GM20000 (cell line): ENCODE measurements at regions not wholly inside any gene's neighbourhood (a gene's known extent, or its start where the extent isn't known, plus 50 kb on each side); places are given as distances from the start of the nearest gene placed in this dataset.
"Not testable (repeated sequence)": the region's sequence is repeated elsewhere in the genome, so short reads cannot be mapped to it uniquely, and the experiment has no call there.

Source experiments
- DNase-seq: peaks from one replicate; pipeline ENCODE4 v3.0.0; 2012; ENCODE audit warnings: low spot score
- TF ChIP-seq, protein P1 (sequence below): IDR thresholded peaks from 2 replicates; pipeline ENCODE4 v1.5.1; 2012; ENCODE audit warnings: mild to moderate bottlenecking, control low read depth; ENCODE audit errors: extremely low read depth, missing control alignments

DNA sequence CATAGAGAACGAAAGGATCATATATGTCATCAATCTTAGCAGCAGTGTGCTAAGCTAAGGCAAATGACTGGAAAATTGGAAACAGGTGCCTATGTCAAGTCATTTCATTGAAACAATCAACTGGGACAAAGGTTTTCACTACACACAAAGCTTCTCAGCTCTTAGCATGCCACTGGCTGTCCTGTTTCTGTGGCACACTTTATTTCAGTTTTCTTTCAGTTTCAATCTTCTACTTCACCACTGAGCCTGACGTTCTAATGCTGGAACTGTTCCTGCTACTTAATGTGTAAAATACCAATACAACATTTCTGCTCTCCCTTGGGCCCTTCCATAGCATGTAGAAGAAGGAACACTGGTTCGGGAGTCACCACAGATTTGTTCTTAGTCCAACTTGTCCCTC is 378.3 kb upstream of the FMR1 start:
- DNase-seq, result no peak
- TF ChIP-seq, protein P1, sequence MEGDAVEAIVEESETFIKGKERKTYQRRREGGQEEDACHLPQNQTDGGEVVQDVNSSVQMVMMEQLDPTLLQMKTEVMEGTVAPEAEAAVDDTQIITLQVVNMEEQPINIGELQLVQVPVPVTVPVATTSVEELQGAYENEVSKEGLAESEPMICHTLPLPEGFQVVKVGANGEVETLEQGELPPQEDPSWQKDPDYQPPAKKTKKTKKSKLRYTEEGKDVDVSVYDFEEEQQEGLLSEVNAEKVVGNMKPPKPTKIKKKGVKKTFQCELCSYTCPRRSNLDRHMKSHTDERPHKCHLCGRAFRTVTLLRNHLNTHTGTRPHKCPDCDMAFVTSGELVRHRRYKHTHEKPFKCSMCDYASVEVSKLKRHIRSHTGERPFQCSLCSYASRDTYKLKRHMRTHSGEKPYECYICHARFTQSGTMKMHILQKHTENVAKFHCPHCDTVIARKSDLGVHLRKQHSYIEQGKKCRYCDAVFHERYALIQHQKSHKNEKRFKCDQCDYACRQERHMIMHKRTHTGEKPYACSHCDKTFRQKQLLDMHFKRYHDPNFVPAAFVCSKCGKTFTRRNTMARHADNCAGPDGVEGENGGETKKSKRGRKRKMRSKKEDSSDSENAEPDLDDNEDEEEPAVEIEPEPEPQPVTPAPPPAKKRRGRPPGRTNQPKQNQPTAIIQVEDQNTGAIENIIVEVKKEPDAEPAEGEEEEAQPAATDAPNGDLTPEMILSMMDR, result no peak

DNA sequence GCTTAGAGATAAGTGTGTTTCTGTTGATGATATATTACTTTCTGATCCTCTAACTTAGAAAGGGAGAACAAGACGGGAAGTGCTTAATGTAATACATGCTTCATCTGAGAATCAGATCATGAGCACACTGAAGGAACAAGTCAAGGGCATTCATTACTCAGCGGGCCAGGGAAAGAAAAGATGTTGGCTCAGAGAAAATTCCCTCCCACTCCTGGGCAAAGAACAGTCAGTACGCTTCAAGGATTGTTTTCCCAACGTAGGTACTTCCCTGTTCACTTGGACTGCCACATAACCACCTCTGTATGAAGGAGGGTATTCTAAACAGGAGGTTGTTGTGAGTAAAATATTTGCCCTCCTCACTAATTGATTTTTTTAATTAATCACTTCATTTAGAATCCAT is 374.5 kb upstream of the FMR1 start:
- no peak for DNase-seq
- TF ChIP-seq, protein P1, result no peak

DNA sequence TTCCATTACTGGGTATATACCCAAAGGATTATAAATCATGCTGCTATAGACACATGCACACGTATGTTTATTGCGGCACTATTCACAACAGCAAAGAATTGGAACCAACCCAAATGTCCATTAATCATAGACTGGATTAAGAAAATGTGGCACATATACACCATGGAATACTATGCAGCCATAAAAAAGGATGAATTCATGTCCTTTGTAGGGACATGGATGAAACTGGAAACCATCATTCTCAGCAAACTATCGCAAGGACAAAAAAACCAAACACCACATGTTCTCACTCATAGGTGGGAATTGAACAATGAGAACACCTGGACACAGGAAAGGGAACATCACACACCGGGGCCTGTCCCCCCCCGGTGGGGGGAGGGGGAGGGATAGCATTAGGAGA is 363.7 kb upstream of the FMR1 start:
- not testable (repeated sequence) for DNase-seq

DNA sequence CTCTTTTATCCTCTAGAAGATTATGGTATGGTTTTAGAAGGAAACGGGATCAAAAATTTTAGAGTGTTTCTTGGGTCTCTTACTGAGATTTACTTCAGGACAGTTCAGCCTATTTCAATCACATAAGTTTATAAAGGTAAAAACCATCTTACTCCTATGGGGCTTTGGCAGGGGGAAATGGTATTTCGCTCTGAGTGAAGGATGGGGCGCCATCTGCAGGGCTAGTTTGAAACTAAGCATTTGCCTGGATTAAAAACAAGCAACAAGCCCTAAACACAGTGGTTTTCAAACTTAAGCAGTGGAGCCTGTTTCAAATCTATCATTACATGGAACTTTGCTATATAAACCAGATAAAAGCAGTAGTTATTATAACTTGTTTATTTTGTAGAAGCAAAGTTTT is 361.5 kb upstream of the FMR1 start:
- DNase-seq, result no peak

DNA sequence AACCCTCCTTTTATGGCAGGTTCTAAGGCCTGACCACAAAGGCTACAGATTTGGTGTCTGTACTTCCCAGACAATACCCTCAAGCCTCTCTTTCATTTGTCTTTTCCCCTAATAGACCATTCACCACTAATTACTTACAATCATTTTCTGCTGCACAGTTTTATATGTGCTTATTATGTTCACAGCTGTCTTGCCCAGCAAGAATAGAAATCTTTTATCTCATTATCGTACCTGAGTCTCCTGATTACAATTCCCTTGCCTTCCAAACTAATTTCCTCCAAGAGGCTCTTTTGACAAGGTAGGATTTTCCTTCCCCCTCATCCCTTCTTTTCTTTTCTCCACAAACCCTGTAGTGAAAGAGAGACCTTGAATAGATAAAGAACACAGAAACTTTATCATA is 352.5 kb upstream of the FMR1 start:
- TF ChIP-seq, protein P1, result no peak
- no peak for DNase-seq

More for the DNA sequence above, 361.5 kb upstream of the FMR1 start:
- TF ChIP-seq, protein P1, result no peak

DNA sequence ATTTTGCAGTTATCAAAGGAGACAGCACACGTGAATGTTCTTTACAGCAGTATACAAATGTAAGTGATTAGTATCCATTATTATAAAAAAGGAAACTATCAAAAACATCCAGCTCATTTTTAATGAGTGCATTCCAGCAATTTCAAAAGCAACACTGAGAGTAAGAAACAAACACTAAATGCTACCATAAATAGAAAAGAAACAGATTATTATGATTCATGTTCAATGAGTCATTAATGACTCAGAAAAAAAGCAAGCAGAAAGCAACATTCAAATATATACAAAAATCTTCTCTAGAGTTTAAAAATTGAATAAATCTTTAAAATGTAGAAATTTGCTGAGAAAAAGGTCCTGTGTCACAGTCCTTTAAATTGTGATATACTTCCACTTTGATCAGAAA is 346.5 kb upstream of the FMR1 start:
- TF ChIP-seq, protein P1, result no peak
- no peak for DNase-seq

DNA sequence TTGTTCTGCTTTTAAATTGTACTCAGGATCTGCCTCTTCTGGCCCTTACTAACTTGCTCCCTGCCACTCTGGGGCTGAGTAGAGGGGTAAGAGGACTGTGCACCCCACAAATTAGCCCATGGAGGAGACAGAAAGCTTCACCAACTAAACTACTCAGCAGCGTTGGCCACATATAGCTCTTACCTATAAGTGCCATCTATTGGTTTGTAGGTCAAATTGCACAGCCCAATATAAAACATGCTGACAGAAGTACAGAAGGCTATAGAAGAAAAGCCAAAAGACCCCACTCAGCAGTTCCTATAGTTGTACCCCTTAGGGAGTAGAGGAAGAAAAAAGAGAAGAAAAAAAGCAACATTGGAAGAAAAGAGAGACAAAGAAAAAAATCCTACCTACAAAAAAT is 341.2 kb upstream of the FMR1 start:
- no peak for DNase-seq
- TF ChIP-seq, protein P1, result no peak

DNA sequence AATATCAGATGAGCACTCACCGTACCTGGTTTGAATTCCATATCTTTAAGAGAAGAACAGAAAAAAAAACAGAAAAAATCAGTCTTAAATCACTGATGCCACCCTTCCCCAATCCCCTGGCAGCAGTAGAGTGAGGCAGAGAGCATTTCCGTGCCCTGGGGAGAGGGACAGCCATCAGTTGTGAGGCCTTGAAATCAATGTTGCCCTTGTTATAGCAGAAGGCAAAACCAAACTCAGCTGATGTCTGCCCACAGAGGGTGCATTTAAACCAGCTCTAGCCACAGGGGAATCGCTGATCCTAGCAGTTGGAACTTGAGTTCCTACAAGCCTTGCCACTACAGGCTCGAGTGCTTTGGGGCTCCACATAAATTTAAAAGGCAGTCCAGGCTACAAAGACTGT is 338.5 kb upstream of the FMR1 start:
- no peak for DNase-seq
- TF ChIP-seq, protein P1, result no peak
